GM21447 (cell line): ENCODE measurements at regions not wholly inside any gene's neighbourhood (a gene's known extent, or its start where the extent isn't known, plus 50 kb on each side); places are given as distances from the start of the nearest gene placed in this dataset.
A peak's percentile ranks its signal among the peaks of the same experiment; 100 is the strongest.

Experiments used
- ATAC-seq: cut with Tn5 transposase; IDR thresholded peaks from one replicate; pipeline ENCODE4 v1.9.1; 2021; ENCODE audit not compliant: unreplicated experiment

- peak; percentile 72 for ATAC-seq
Observed at GRCh38 chr18:68623342-68623741, 91.6 kb downstream of the TMX3 start.

DNA sequence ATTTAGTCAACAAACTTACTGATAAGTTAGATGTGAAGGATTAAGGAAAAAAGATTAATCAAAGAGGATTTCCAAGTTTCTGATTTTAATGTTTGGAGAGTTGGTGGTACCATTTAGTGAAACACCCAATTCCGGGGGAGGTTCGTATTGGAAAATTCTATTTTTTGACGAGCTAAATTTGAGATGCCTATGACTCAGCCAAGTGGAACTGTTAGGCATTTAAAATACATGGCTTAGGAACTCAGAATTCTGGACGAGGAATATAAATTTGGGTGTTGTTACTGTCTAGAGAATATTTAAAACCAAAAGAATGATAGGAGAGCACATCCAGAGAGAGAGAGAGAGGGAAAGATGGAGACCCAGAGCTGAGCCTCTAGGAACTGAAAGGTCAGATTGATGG lies 103.6 kb downstream of the TMX3 start:
- ATAC-seq = no peak

GRCh38 chr18:68608851-68609490 lies 105.9 kb downstream of the TMX3 start:
- ATAC-seq = no peak

GRCh38 chr18:68607852-68608251 lies 107.1 kb downstream of the TMX3 start:
- ATAC-seq = no peak

GRCh38 chr18:68604256-68604655 lies 110.7 kb downstream of the TMX3 start:
- no peak for ATAC-seq

DNA sequence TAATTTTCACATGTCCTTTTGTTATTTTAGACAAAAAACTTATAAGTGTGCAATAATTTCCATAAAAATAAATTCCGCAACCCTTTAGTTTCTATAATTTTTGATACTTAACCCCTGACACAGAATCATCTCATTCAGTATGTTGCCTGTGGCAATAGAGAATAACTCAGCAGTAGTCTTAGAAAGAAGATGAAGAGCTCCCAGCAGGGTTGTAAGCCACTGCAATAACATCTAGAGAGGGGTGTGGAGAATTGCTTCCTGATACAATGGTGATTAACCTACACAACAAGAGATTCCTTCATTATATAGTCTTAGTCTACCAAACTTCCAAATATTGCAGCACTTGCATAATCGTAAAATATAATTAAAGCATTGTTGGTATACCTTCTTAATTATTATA lies 118.9 kb downstream of the TMX3 start:
- no peak for ATAC-seq

DNA sequence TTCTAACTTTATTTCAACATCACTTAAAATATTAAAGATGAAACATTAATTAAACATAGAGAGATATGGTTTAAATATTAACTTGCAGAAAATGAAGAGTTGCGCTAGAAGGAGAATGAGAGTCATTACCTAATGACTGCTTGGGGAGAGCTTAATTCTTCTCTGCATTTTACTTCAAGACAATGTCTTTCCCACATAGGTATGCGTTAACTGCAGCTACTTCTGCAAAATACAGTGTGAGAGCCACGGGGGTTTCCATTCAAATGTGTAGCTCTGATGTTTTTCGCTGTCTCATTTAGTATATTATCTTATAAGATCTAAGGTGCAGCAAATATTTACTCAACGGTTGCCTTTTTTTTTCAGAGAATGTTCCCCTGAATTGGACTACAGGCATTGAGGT lies 126.7 kb downstream of the TMX3 start:
- ATAC-seq = no peak

GRCh38 chr18:68583685-68584084 lies 131.2 kb downstream of the TMX3 start:
- no peak for ATAC-seq

- no peak for ATAC-seq
Observed at GRCh38 chr18:68574311-68574710, 140.6 kb downstream of the TMX3 start.

DNA sequence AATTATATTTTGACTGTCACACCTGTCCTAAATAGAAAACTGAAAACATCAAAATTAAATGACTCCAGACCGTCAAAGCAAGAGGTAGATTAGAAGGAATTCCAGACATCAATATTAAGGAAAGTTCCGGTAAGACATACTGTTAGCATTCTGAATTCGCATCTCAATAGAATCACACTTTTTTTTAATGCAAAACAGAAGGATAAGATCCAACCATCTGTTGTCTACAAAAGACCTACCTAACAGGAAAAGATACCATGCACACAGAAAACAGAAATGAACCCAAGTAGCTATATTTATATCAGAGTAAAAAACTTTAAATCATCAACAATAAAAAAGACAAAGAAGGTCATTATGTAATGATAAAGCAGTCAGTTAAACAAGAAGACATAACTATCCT lies 145.0 kb downstream of the TMX3 start:
- no peak for ATAC-seq

GRCh38 chr18:68568364-68569155 lies 146.3 kb downstream of the TMX3 start:
- ATAC-seq = no peak

DNA sequence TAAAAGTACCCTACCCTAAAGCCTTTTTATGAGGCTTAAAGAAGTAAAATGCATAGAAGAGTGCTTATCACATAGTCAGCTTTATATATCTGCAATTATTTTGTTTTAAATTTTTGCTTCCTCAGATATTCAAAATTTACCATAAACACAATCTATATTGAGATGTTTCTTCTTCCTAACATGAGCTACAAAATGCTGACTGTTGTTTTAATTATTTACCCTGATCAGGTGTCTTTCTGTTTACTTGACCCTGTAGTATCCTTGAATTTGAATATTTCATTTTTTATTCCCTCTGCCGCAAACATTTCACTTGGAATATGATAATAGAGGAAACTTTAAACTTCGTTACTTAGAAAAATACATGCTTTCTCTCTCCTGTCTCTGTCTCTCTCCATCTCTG lies 147.9 kb downstream of the TMX3 start:
- no peak for ATAC-seq

GRCh38 chr18:68564961-68565360 lies 149.9 kb downstream of the TMX3 start:
- no peak for ATAC-seq

DNA sequence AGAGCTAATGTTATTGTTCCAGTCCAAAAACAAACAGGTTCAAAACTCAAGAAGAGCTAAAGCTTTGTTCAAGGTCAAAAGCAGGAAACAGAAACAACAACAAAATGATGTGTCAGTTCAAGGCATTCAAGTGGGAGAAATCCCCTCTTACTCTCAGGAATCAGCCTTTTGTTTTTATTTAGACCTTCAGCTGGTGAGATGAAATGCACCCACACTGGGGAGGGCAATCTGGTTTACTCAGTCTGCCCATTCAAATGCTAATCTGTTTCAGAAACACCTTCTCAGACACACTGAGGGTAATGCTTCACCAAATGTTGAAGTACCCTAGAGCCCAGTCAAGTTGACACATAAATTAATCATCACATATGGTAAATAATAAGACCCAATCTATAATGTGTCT lies 150.6 kb downstream of the TMX3 start:
- no peak for ATAC-seq

DNA sequence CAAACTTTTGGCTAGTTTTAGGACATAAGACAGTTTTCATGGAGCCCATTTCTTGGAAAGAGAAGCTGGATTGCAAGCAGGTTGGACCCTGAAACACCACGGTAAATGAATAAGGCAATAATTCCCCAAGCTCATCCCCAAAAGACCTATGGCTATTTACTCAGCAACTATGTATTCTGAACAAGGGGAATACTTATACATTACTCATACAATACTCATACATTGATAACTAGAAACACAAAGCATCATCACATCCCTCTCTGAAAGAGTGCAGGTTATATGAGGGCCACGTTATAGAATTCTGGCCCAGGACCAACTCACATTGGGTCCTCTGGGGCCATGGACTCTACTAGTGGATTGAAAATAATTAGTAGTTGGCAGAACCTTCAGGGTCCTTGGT lies 154.8 kb downstream of the TMX3 start:
- no peak for ATAC-seq

DNA sequence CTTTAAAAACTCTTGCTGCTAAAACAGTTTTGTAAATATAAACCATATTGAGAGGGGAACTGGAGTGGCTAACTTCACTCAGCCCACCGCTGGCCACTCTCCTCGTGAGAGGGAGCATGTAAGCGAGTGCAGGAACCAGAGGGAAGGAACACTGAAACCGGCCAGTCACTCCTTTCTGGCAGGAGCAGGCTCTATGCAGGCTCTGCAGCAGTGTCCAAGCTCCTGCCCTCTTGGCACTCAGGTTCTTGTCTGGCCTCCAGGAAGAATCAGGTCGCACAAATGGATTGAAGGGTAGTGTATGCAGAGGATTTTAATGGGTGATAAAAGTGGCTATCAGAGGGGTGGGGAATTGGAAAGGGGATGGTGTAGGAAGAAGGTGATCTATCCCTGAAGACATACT lies 157.7 kb downstream of the TMX3 start:
- ATAC-seq = no peak

DNA sequence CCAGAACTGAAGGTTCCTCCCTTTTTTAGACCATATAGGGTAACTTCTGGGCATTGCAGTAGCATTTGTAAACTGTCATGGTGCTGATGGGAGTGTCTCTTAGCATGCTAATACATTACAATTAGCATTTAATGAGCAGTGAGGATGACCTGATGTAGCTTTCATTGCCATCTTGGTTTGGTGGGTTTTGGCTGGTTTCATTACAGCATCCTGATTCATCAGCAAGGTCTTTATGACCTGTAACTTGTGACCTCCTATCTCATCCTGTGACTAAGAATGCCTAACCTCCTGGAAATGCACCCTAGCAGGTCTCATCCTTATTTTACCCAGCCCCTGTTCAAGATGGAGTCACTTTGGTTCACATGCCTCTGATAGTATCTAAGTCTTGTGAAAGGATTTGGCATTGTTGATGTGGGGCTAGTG lies 159.0 kb downstream of the TMX3 start:
- no peak for ATAC-seq

- ATAC-seq = no peak
Observed at GRCh38 chr18:68548904-68549870, 165.7 kb downstream of the TMX3 start.

GRCh38 chr18:68543344-68543743 lies 171.6 kb downstream of the TMX3 start:
- ATAC-seq = no peak

- no peak for ATAC-seq
Observed at GRCh38 chr18:68542846-68543245, 172.1 kb downstream of the TMX3 start.

- no peak for ATAC-seq
Observed at GRCh38 chr18:68533641-68534040, 181.3 kb downstream of the TMX3 start.
